Hematopoietic multipotent progenitor cell treated with erythropoietin and hydrocortisone succinate and interleukin-3 and kit ligand, for 4 days (in vitro differentiated cells): ENCODE measurements at regions not wholly inside any gene's neighbourhood (a gene's known extent, or its start where the extent isn't known, plus 50 kb on each side); places are given as distances from the start of the nearest gene placed in this dataset.
A peak's percentile ranks its signal among the peaks of the same experiment; 100 is the strongest.
"Not testable (repeated sequence)": the region's sequence is repeated elsewhere in the genome, so short reads cannot be mapped to it uniquely, and the experiment has no call there.

Experiments used
- DNase-seq: peaks from one replicate; pipeline ENCODE4 v3.0.0-alpha.2; 2015

DNA sequence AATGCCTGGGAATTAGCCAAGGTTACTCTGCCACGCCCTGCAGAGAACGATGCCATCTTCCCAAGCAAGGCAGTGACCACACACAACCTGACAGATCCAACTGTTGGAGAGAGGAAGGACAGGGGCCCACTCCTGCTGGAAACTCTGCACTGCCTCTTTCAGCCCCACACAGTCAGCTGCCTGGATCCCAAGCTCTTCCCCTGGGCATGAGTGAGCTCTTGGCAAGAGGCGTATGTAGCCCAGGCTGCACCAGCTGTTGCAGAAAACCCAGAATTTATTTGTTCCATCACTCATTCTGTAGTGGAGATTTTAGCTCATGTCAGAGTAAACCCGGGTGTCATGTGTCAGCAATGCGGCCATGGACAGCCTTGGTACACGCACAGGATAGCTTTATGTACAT is 135.1 kb upstream of the TRIM24 start:
- no peak for DNase-seq

DNA sequence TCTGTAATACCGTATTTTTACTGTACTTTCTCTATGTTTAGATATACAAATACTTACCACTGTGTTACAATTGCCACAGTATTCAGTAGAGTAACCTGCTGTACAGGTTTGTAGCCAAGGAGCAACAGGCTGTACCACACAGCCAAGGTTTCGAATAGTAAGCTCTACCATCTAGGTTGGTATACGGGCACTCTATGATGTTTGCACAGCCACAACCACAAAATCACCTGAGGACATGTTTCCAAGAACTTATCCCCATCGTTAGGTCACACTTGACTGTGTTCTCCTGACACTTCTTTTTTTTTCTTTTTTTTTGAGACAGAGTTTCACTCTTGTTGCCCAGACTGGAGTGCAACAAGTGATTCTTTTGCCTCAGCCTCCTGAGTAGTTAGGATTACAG is 134.6 kb upstream of the TRIM24 start:
- no peak for DNase-seq

DNA sequence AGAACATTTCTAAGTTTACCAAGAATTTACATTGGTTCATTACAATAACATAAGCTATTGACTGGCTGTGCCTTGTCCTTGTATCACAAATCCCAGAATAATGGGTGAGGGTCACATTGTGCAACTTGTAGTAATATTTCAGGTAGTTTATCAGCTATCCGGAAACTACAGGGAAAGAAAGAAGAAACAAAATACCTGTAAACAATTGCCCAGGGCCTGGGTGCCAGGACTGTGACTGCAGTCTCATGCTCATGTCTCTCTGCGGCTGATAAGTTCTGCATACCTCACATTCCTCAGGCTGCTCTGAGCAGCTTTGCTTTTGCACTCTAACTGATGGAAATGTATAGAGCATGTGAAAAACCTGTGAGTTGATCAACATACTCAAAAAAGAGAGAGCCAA is 131.8 kb upstream of the TRIM24 start:
- no peak for DNase-seq

DNA sequence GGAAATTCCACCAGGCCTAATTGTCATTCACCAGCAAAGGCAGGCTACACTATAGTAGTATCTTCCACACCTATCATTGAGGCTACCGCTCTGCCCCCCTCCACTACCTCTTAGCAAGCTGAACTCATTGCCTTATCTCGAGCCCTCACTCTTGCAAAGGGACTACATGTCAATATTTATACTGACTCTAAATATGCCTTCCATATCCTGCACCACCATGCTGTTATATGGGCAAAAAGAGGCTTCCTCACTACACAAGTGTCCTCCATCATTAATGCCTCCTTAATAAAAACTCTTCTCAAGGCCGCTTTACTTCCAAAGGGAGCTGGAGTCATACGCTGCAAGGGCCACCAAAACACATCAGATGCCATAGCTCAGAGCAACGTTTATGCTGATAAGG is 127.2 kb upstream of the TRIM24 start:
- DNase-seq = not testable (repeated sequence)

DNA sequence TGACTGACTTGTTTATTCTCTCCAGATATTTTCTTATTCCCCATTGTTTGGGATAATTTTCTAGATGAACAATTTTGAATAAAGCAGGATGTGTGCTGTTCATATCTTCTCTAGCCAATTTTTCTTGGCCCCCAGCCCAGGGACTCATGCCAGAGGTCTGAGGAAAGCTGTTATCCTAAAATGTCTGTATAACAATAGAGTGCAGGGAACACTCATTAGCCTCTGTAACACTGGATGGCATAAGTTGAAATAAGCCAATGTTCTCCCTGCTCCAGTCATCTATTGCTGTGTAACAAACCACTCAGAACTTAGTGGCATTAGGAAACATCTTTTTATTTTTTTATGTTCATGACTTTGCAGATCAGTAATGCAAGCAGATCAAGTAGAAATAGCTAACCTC is 121.7 kb upstream of the TRIM24 start:
- no peak for DNase-seq

DNA sequence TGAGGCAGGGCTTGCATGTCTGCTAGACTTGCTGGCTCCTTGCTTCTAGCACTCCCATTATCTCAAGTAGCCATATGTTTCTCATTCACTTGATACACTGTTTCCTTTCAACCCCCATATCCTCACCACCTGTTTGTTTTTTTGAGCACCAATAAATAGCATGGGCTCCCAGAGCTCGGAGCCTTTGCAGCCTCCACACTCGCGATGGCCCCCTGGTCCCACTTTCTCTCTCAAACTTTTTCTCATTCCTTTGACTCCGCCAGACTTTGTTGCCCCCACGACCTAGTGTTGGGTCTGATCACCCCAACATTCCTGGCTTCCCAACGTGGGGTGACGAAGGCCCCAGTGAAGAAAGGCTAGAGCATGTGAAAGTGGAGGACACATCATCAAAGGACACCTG is 120.8 kb upstream of the TRIM24 start:
- not testable (repeated sequence) for DNase-seq

DNA sequence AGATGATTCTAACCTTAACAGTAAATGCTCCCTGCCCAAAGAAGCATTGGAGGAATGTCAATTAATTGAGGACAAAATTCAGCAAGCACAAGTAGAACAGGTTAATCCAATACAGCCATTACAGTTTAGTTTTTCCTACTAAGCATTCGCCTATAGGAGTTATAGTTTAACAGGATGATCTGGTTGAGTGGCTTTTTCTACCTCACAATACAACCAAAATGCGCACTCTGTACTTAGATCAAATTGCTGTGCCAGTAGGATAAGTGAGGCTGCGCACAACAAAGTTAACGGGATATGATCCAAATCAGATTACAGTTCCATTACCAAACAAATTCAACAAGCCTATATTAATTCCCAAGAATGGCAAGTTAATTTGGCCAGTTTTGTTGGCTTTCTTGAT is 117.1 kb upstream of the TRIM24 start:
- no peak for DNase-seq

DNA sequence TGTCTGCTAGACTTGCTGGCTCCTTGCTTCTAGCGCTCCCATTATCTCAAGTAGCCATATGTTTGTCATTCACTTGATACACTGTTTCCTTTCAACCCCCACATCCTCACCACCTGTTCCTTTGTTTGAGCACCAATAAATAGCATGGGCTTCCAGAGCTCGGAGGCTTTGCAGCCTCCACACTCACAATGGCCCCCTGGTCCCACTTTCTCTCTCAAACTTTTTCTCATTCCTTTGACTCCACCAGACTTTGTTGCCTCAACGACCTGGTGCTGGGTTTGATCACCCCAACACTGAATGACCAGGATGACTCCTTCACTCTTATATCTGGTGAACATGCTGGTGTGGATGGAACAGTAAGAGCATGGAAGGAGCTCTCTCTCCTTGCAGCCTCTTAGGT is 114.5 kb upstream of the TRIM24 start:
- no peak for DNase-seq

DNA sequence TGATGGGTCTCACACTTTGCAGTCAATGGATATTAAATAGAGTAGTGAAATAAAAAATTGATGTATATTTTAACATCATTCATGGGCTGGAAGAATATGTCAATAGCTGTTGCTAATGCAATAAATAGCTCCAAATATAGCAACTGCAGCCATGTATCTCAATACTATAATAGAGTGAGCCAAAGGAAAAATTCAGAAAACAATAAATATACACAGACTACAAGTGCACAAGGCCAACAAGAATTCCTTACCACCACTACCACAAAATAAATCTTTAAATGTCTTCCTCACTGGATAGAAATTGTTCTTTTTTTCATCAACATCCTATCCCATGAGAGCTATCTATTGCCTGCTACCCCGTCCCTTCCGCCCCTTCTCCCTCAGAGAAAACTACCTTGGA is 113.1 kb upstream of the TRIM24 start:
- no peak for DNase-seq

DNA sequence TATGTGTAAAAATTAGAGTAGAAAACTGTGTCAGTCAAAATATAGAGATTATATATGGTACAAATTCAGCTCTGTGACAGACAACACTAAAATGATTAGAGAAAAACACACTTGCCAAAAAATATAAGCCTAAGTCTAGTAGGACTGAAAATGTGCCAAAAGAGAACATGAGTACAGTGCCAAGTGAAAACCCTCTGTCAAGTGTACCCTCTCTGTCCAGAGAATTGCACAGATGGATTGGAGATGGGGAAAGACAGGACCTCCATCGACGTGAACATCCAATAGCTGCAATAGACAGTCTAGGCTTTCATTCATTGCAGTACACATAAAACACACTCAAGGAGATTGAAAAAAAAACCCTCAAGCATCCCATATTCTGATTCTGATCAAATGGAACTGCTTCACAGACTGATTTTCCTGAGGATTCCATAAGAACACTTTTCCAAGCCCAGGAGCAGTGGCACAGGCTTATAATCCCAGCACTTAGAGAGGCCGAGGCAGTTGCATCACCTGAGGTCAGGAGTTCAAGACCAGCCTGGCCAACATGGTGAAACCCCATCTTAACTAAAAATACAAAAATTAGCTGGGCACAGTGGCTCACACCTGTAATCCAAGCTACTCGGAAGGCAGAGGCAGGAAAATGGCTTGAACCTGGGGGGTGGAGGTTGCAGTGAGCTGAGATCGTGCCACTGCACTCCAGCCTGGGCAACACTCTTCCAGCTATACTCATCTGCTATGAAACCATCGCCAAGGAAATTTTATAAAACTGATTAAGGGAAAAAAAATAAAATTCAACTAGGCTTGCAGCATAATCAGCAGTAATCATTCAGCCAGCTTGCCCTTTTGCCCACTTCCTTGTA is 110.0 kb upstream of the TRIM24 start:
- DNase-seq = no peak

DNA sequence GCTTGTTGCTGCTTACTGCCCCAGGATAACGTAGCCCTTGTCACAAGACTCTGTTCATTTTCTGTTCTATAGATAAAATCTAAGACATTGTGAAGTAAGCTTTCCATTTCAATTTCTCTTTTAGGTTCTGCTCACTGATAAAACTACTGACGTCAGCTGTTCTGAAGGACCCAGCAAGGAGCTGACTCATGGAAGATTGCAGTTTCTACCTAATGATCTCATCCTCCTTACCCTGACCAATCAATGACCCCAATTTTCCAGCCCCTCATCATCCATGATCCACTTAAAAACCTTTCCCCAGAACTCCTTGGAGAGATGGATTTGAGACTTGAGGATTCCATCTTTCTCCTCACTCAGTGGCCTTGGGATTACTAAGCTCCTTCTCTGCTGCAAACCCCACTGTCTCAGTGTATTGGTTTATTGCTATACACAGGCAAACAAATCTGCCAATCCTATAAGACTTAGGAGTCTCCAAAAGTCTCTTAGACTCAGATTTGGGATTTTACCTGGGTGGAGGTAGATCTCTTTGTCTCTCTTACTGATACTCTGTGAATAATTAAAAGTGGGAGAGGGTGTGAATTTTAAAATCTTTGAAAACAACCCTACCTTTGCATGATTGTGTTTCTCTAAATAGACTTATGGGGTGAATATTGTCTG is 109.2 kb upstream of the TRIM24 start:
- DNase-seq = peak; percentile 70

DNA sequence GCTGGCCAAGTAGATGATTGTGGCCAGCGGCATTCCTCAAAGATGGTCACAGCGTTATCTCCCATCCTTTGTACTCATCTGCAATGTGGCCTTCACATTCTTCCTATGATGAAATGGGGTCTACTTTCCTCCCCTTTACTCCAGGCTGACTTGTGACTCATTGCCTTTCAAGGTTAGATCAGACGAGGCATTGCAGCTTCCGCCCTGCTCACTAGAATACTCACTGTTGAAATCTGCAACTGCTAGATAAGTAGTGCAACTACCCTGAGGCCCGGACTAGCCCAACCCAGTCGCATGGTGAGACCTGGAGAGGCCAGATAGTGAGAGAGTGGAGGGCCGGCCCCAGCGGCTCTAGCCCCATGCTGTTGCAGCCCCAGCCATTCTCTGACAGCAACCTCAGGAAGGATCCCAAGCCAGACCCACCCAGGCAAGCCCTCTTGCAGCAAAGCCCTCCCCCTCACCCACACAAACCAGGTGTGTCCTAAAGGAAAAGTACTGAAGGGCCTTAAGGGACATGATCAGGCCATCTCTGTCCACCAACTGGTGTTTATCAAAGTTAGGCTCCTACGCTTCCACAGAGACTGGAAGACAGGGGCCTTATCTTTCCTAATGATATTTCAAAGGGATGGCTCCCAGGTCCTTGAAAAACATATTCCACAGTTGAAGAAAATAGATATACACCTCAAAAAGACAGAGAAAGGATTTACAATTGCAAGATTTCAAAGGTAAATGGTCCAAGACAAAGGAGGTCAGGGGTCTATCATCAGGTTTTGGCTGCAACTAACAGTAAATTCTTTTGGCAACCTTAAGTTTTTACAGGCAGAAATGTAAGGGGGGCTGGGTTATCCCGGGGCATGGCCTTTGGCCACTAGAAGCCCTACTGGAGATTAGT is 107.2 kb upstream of the TRIM24 start:
- peak; percentile 98 for DNase-seq

DNA sequence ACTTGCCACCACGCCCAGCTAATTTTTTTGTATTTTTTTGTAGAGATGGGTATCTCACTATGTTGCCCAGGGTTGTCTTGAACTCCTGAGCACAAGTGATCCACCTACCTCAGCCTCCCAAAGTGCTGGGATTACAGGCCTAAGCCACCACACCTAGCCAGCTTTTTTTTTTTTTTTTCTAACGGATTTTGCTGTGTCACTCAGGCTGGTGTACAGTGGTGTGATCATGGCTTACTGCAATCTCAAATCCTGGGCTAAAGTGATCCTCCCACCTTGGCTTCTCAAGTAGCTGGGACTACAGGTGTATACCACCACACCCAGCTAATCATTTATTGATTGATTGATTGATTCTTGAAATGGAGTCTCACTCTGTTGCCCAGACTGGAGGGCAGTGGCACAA is 106.0 kb upstream of the TRIM24 start:
- peak; percentile 33 for DNase-seq

DNA sequence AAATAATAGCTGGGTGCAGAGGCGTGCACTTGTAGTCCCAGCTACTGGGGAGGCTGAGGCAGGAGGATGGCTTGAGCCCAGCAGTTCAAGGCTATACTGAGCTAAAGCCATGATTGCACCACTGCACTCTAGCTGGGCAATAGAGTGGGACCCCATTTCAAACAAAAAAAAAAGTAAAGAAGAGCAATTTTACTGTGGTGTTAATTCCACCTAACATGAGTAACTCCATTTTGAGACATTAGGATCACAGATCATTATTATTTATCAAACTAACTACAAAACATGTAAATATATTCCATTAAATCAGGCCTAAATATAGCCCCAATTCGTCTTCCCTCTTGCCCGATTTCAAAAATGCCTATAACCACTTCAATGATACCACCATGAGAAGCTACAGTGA is 104.8 kb upstream of the TRIM24 start:
- DNase-seq = no peak

DNA sequence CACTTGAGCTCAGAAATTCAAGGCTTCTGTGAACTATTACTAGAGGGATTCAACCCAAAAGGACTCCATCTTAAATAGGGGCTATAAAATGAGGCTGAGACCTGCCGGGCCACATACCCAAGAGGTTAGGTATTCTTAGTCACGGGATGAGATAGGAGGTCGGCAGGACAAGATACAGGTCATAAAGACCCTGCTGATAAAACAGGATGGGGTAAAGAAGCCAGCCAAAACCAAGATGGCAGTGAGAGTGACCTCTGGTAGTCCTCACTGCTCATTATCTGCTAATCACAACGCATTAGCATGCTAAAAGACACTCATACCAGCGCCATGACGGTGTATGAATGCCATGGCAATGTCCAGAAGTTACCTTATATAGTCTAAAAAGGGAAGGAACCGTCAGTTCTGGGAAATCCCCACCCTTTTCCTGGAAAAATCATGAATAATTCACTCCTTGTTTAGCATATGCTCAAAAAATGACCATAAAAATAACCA is 101.2 kb upstream of the TRIM24 start:
- DNase-seq = no peak

DNA sequence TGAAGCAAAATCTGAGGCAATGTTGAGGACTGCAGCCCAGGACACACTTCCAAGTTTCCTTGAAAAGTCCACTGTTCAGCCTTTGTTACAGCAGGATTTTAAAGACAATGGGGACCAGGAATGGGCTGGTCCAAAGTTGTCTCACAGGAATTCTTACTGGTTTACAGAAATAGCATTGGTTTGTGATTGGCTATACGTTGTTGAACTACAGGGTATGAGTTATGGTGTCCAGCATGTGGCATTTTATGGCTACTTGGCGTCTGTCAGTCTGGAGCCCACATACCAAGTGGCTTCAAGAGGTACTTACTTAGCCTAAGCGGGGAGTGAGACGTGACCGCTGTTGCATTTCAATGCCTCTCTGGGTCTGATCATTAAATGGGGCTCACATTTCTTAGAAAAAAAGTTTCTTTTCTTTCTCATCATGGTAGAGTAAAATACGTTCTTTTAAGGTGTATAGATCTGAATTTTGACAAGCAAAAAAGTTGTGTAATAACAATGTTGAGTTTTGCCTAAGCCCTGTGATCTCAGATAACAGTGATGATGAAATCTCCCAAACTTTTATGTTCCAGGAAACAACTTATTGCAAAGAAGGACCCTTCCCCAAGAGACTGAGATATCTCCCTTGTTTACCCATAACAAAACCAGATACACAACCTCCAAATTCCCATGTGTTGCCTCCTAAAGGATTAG is 100.0 kb upstream of the TRIM24 start:
- peak; percentile 34 for DNase-seq

DNA sequence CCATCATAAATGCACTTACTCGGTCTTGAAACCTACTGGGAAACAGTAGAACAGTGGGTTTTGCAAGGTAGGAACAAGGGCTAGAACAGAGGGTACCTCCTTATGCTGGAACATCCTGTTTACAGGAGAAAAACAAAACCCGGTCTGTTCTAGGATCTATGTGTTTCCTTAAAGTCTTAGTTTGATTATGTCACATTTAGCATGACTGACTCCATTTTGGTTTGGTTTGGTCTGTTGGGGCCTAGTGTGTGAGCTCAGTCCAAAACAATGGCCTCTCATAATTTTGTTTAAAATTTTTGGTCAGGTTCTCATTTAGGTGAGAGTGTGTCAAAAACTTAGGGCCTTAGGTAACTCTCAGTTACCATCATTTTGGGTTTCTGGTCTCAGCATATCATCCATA is 96.3 kb upstream of the TRIM24 start:
- DNase-seq = no peak

DNA sequence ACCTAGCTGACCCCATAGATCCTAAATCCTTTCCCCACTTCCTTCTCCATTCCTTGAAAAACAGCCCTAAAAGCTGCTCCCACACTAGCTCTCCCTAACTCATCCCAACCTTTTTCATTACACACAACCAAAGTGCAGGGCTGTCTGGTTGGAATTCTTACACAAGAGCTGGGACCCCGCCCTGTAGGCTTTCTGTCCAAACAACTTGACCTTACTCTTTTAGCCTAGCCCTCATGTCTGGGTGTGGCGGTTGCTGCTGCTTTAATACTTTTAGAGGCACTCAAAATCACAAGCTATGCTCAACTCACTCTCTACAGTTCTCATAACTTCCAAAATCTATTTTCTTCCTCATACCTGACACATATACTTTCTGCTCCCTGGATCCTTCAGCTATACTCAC is 93.9 kb upstream of the TRIM24 start:
- not testable (repeated sequence) for DNase-seq

DNA sequence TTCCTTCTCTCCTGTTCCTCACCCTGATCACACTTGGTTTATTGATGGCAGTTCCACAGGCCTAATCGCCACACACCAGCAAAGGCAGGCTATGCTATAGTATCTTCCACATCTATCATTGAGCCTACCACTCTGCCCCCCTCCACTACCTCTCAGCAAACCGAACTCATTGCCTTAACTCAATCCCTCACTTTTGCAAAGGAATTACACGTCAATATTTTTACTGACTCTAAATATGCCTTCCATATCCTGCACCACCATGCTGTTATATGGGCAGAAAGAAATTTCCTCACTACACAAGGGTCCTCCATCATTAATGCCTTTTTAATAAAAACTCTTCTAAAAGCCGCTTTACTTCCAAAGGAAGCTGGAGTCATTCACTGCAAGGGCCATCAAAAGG is 93.4 kb upstream of the TRIM24 start:
- not testable (repeated sequence) for DNase-seq

DNA sequence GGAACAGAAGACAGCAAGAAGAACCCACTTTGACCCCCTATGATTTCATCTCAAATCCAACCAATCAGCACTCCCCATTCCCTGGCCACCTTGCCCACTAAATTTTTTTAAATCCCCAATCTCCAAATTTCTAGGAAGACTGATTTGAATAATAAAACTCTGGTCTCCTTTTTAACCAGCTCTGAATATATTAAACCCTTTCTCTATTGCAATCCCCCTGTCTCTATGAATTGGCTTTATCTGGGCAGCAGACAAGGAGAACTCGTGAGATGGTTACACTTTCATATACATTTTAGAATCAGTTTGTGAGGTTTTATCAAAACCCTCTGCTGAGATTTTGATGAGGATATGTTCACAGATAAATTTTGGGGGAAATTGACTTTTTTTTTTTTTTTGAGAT is 90.3 kb upstream of the TRIM24 start:
- no peak for DNase-seq

DNA sequence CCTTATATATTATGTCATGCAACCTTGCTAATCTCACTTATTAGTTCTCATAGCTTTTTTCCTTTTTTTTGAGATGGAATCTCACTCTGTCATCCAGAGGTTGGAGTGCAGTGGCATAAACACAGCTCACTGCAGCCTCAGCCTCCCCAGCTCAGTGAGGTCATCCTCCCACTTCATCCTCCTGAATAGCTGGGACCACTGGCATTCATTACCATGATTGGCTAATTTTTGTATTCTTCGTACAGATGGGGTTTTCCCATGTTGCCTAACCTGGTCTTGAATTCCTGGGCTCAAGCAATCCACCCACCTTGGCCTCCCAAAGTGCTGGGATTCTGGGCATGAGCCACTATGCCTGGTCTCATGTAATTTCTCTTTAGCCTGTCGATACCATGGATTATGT is 89.1 kb upstream of the TRIM24 start:
- DNase-seq = no peak

DNA sequence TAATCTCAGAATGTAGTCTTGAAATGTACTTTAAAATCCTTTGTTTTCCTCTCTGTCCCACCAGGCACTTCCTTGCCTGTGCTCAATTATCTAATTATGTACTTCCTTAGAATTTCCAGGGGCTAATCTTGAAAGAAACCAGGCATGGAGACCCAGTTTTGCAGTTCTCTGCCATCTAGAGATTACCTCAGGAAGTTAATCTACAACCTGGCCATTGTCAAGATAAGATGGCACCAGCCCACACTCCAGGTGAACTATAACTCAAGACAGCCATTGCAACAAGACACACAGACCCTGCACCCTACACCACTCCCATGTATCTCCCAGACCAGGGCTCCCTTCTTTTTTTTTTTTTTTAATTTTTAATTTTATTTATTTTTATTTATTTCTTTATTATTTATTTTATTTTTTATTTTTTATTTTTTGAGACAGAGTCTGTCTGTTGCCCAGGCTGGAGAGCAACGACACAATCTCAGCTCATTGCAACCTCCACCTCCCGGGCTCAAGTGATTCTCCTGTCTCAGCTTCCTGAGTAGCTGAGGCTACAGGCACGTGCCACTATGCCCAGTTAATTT is 85.9 kb upstream of the TRIM24 start:
- DNase-seq = peak; percentile 29
